CD4-positive, alpha-beta T cell treated with Interleukin-1 beta for 1 hour (primary cell): ENCODE measurements at regions not wholly inside any gene's neighbourhood (a gene's known extent, or its start where the extent isn't known, plus 50 kb on each side); places are given as distances from the start of the nearest gene placed in this dataset.

Experiments
- DNase-seq, 2 donors: peaks; one replicate each; pipeline ENCODE4 v3.0.0-alpha.2; 2020 to 2022

- no peak for DNase-seq
Measured at GRCh38 chr4:163768014-163768413, 273.5 kb downstream of the TMA16 start.

- no peak for DNase-seq
Measured at GRCh38 chr4:163772238-163772637, 277.7 kb downstream of the TMA16 start.

- DNase-seq, result no peak
Measured at GRCh38 chr4:163773940-163774339, 279.4 kb downstream of the TMA16 start.

- no peak for DNase-seq
Measured at GRCh38 chr4:163776957-163777356, 282.5 kb downstream of the TMA16 start.

- no peak for DNase-seq
Measured at GRCh38 chr4:163781726-163782125, 287.2 kb downstream of the TMA16 start.

GRCh38 chr4:163790231-163790630, 295.7 kb downstream of the TMA16 start:
- no peak for DNase-seq

GRCh38 chr4:163795885-163796284, 301.4 kb downstream of the TMA16 start:
- DNase-seq, result no peak

- no peak for DNase-seq
Measured at GRCh38 chr4:163804001-163804400, 309.5 kb downstream of the TMA16 start.

- DNase-seq, result no peak
Measured at GRCh38 chr4:163806653-163807052, 312.2 kb downstream of the TMA16 start.

- no peak for DNase-seq
Measured at GRCh38 chr4:163808011-163808410, 313.5 kb downstream of the TMA16 start.

- no peak for DNase-seq
Measured at GRCh38 chr4:163810755-163811154, 316.3 kb downstream of the TMA16 start.

- DNase-seq, result no peak
Measured at GRCh38 chr4:163815776-163816175, 321.3 kb downstream of the TMA16 start.

- DNase-seq, result no peak
Measured at GRCh38 chr4:163816494-163816893, 322.0 kb downstream of the TMA16 start.

- DNase-seq, result no peak
Measured at GRCh38 chr4:163818673-163819072, 324.2 kb downstream of the TMA16 start.

GRCh38 chr4:163833669-163834068, 339.2 kb downstream of the TMA16 start:
- DNase-seq, result no peak

GRCh38 chr4:163846008-163846407, 351.5 kb downstream of the TMA16 start:
- no peak for DNase-seq

- DNase-seq, result no peak
Measured at GRCh38 chr4:163852246-163852645, 357.8 kb downstream of the TMA16 start.

GRCh38 chr4:163857903-163858302, 363.4 kb downstream of the TMA16 start:
- no peak for DNase-seq

- DNase-seq, result no peak
Measured at GRCh38 chr4:163858515-163858914, 364.0 kb downstream of the TMA16 start.

GRCh38 chr4:163863082-163863481, 368.6 kb downstream of the TMA16 start:
- DNase-seq, result no peak

- DNase-seq, result no peak
Measured at GRCh38 chr4:163865010-163865409, 370.5 kb downstream of the TMA16 start.

- no peak for DNase-seq
Measured at GRCh38 chr4:163866728-163867315, 372.3 kb downstream of the TMA16 start.

- DNase-seq, result no peak
Measured at GRCh38 chr4:163868445-163868844, 374.0 kb downstream of the TMA16 start.

GRCh38 chr4:163871078-163871477, 376.6 kb downstream of the TMA16 start:
- no peak for DNase-seq

GRCh38 chr4:163875327-163875726, 380.8 kb downstream of the TMA16 start:
- no peak for DNase-seq
